IMR-90 (cell line): ENCODE measurements at regions not wholly inside any gene's neighbourhood (a gene's known extent, or its start where the extent isn't known, plus 50 kb on each side); places are given as distances from the start of the nearest gene placed in this dataset.

Experiments
- ATAC-seq: fragments of 200-7000 bp; cut with Tn5 transposase; 2 replicates; pipeline ENCODE4 v1.9.1; 2020; ENCODE audit warnings: low read depth, mild to moderate bottlenecking, moderate library complexity
- BruUV-seq: library from RNA; stranded (reverse); fragments of 400-500 nt; replicated peaks from 2 replicates; lab custom pipeline; 2021; lab: Mats Ljungman, UMichigan
- CTCF ChIA-PET: fragments of 300-600 bp; formaldehyde crosslinking; extraction: SDS; loops from one replicate; lab custom pipeline; 2021; ENCODE audit warnings: antibody characterized with exemption; lab: Yijun Ruan, JAX
- POLR2A ChIA-PET: fragments of 300-600 bp; sonication (Branson Sonifier 250); formaldehyde crosslinking; loops from one replicate; lab custom pipeline; 2022; ENCODE audit warnings: antibody characterized with exemption; ENCODE audit not compliant: unreplicated experiment; lab: Charles Lee
- DNase-seq: peaks from one replicate; pipeline ENCODE4 v3.0.0; 2013
- H2AFZ ChIP-seq: replicated peaks from 2 replicates; pipeline ENCODE3; 2013; ENCODE audit warnings: low read length, mild to moderate bottlenecking; ENCODE audit not compliant: poor library complexity
- H2AK5ac ChIP-seq: 2 replicates; pipeline ENCODE4 v1.6.1; 2013; ENCODE audit warnings: low read depth, low read length, inconsistent platforms
- H2AK9ac ChIP-seq: replicated peaks from 2 replicates; pipeline ENCODE3; 2013; ENCODE audit warnings: mild to moderate bottlenecking, low read depth, low read length, moderate library complexity; ENCODE audit not compliant: poor library complexity
- H2BK120ac ChIP-seq: 2 replicates; pipeline ENCODE4 v1.6.1; 2013; ENCODE audit warnings: low read depth, low read length, inconsistent platforms
- H2BK15ac ChIP-seq: 3 replicates; pipeline ENCODE4 v1.6.1; 2013; ENCODE audit warnings: low read depth, low read length, inconsistent platforms
- H2BK20ac ChIP-seq: 2 replicates; pipeline ENCODE4 v1.6.1; 2013; ENCODE audit warnings: low read depth, mild to moderate bottlenecking, inconsistent platforms, low read length, moderate library complexity
- H2BK5ac ChIP-seq: 2 replicates; pipeline ENCODE4 v1.6.1; 2013; ENCODE audit warnings: mild to moderate bottlenecking, low read depth, low read length, inconsistent platforms; ENCODE audit not compliant: poor library complexity, severe bottlenecking
- H3K14ac ChIP-seq: replicated peaks from 2 replicates; pipeline ENCODE4 v1.6.1; 2013; ENCODE audit warnings: low read depth, low read length, inconsistent platforms
- H3K18ac ChIP-seq: 2 replicates; pipeline ENCODE4 v1.6.1; 2013; ENCODE audit warnings: low read depth, low read length, control low read depth
- H3K23ac ChIP-seq: 2 replicates; pipeline ENCODE4 v1.6.1; 2013; ENCODE audit warnings: low read depth, low read length, inconsistent platforms
- H3K27ac ChIP-seq: 2 replicates; pipeline ENCODE4 v1.5.1; 2013; ENCODE audit warnings: mild to moderate bottlenecking, control low read depth, low read length; ENCODE audit not compliant: insufficient read depth
- H3K27me3 ChIP-seq: 2 replicates; pipeline ENCODE4 v1.6.1; 2013; ENCODE audit warnings: low read length; ENCODE audit not compliant: control insufficient read depth, insufficient read depth
- H3K36me3 ChIP-seq: 2 replicates; pipeline ENCODE4 v1.6.1; 2013; ENCODE audit warnings: low read length, mixed read lengths; ENCODE audit not compliant: control insufficient read depth, insufficient read depth
- H3K4ac ChIP-seq: 2 replicates; pipeline ENCODE4 v1.6.1; 2013; ENCODE audit warnings: low read depth, low read length, inconsistent platforms
- H3K4me1 ChIP-seq: 2 replicates; pipeline ENCODE4 v1.6.1; 2013; ENCODE audit warnings: low read length, mixed read lengths; ENCODE audit not compliant: control insufficient read depth, insufficient read depth
- H3K4me2 ChIP-seq: 2 replicates; pipeline ENCODE4 v1.6.1; 2013; ENCODE audit warnings: low read depth, mild to moderate bottlenecking, control low read depth, low read length, moderate library complexity
- H3K4me3 ChIP-seq: 2 replicates; pipeline ENCODE4 v1.5.1; 2013; ENCODE audit warnings: low read depth, mild to moderate bottlenecking, control low read depth, low read length, moderate library complexity; ENCODE audit not compliant: insufficient read depth
- H3K56ac ChIP-seq: 2 replicates; pipeline ENCODE4 v1.6.1; 2013; ENCODE audit warnings: low read length, inconsistent platforms; ENCODE audit not compliant: insufficient read depth; ENCODE audit errors: extremely low read depth
- H3K79me1 ChIP-seq, 2 experiments: 2 replicates each; pipeline ENCODE4 v1.6.1; 2013; ENCODE audit warnings: low read length in 2 of 2, inconsistent platforms in 1 of 2, low read depth in 1 of 2
- H3K9ac ChIP-seq: 2 replicates; pipeline ENCODE4 v1.6.1; 2013; ENCODE audit warnings: low read depth, low read length, control low read depth
- H3K9me1 ChIP-seq: 2 replicates; pipeline ENCODE4 v1.6.1; 2013; ENCODE audit warnings: low read length, inconsistent platforms; ENCODE audit not compliant: insufficient read depth
- H3K9me3 ChIP-seq: 2 replicates; pipeline ENCODE4 v1.6.1; 2013; ENCODE audit warnings: low read length; ENCODE audit not compliant: control insufficient read depth, insufficient read depth
- H4K20me1 ChIP-seq: 2 replicates; pipeline ENCODE4 v1.6.1; 2013; ENCODE audit warnings: low read length, inconsistent platforms; ENCODE audit not compliant: insufficient read depth
- H4K5ac ChIP-seq: 2 replicates; pipeline ENCODE4 v1.6.1; 2013; ENCODE audit warnings: mild to moderate bottlenecking, low read depth, low read length, control low read depth
- H4K8ac ChIP-seq, 2 experiments: 2 replicates each; pipeline ENCODE4 v1.6.1; 2013; ENCODE audit warnings: low read depth in 2 of 2, low read length in 2 of 2, control low read depth in 1 of 2, inconsistent platforms in 1 of 2
- H4K91ac ChIP-seq: 2 replicates; pipeline ENCODE4 v1.6.1; 2013; ENCODE audit warnings: low read depth, low read length, inconsistent platforms; ENCODE audit not compliant: insufficient read depth
- MAFK ChIP-seq: IDR thresholded peaks from 2 replicates; pipeline ENCODE4 v1.6.1; 2012; ENCODE audit warnings: low read depth, low read length, improper control_type of control experiment
- POLR2A ChIP-seq: IDR thresholded peaks from 2 replicates; pipeline ENCODE4 v1.6.1; 2012; ENCODE audit warnings: mild to moderate bottlenecking, low read depth, low read length
- WGBS, 2 experiments: methylation state at CpG; one replicate each; pipeline versions ENCODE4 v1.1.5 to v1.1.7; 2013; ENCODE audit warnings: missing lambda C conversion rate in 2 of 2; ENCODE audit not compliant: insufficient read length in 1 of 2; ENCODE audit errors: extremely low coverage in 2 of 2; 5-methylcytosine and 5-hydroxymethylcytosine counted together
- dilution Hi-C: fragments of 300-500 bp; cut with HindIII; formaldehyde crosslinking; loops from one replicate; pipeline ENCODE4 v1.14.3; 2018; ENCODE audit warnings: low sequenced_read_pairs; ENCODE audit not compliant: unreplicated experiment
- in situ Hi-C: fragments of 300-500 bp; cut with MboI; formaldehyde crosslinking; loops from 3 replicates; pipeline ENCODE4 v1.14.3; 2019; ENCODE audit warnings: low sequenced_read_pairs, inconsistent platforms, mixed read lengths
- intact Hi-C: fragments of 100-400 bp; cut with micrococcal nuclease; formaldehyde crosslinking; loops from 2 replicates; pipeline ENCODE4 v1.10.0; 2022

- CTCF ChIA-PET: interaction anchor here (0.9 kb wide), 1 partner anchor 34 kb away, joined by 3 read pairs; no protein-coding TSS in a partner anchor
- Histone ChIP-seq H3K56ac (no peak overlapping the region), H3K4me1 (peaks cover 2% of the 10 kb centered on the region; the same call in 1 of the 2 replicates), H2AK5ac (no peak overlapping the region), H3K18ac (no peak overlapping the region), H3K9me1 (0 out of 2 replicates have a peak, but pooled peaks cover 4% of the 10 kb centered on the region), H3K14ac (no peak overlapping the region), H2BK20ac (no peak overlapping the region), H4K8ac (no peak overlapping the region), H3K4ac (no peak overlapping the region), H2AK9ac (no peak overlapping the region), H3K4me3 (no peak overlapping the region), H2AFZ (no peak overlapping the region), H2BK120ac (no peak overlapping the region), H3K4me2 (no peak overlapping the region), H3K79me1 (no peaks in the 10 kb centered on the region), H4K5ac (no peak overlapping the region), H3K27ac (no peak overlapping the region), H3K23ac (no peak overlapping the region), H3K9ac (no peak overlapping the region), H3K27me3 (no peaks in the 10 kb centered on the region), H4K91ac (no peak overlapping the region), H2BK15ac (no peak overlapping the region), H4K20me1 (no peaks in the 10 kb centered on the region), H2BK5ac (no peak overlapping the region), H3K36me3 (no peaks in the 10 kb centered on the region), H3K9me3 (no peaks in the 10 kb centered on the region)
- POLR2A ChIA-PET: interaction anchor here (0.6 kb wide), 1 partner anchor 1475 kb away, joined by 3 read pairs; no protein-coding TSS in a partner anchor
- ATAC-seq: peak; percentile 87
- no TSS peak for BruUV-seq
- TF ChIP-seq POLR2A (no peak), MAFK (peak; percentile 37; the same call in 1 of the 2 replicates)
- dilution Hi-C loops (no loop called here), in situ Hi-C loops (no loop called here), intact Hi-C loops (no loop called here)
- no CpG with 5 or more reads among the region's 1 CpG for WGBS, 2 experiments
- peak; percentile 72 for DNase-seq
Observed at GRCh38 chr5:93126634-93127033, 454.4 kb downstream of the NR2F1-AS1 start.
